Fibroblast of lung (primary cell): ENCODE measurements at regions not wholly inside any gene's neighbourhood (a gene's known extent, or its start where the extent isn't known, plus 50 kb on each side); places are given as distances from the start of the nearest gene placed in this dataset.

Experiments
- DNase-seq, 2 donors: peaks; one replicate each; pipeline versions ENCODE4 v3.0.0 to v3.0.0-alpha.2; 2010; ENCODE audit warnings: low read depth in 2 of 2
- H2AFZ ChIP-seq: 2 replicates; pipeline ENCODE4 v1.5.1; 2012; ENCODE audit warnings: low read length, control low read depth, inconsistent platforms
- H3K27ac ChIP-seq: 2 replicates; pipeline ENCODE4 v1.5.1; 2011; ENCODE audit warnings: low read length, control low read depth; ENCODE audit not compliant: insufficient read depth
- H3K27me3 ChIP-seq: 2 replicates; pipeline ENCODE4 v1.5.1; 2011; ENCODE audit warnings: mild to moderate bottlenecking, low read length; ENCODE audit not compliant: control insufficient read depth, insufficient read depth
- H3K36me3 ChIP-seq: 2 replicates; pipeline ENCODE4 v1.5.1; 2011; ENCODE audit warnings: low read length; ENCODE audit not compliant: control insufficient read depth, insufficient read depth
- H3K4me1 ChIP-seq: 2 replicates; pipeline ENCODE4 v1.5.1; 2011; ENCODE audit warnings: low read length; ENCODE audit not compliant: control insufficient read depth, insufficient read depth; ENCODE audit errors: extremely low read depth
- H3K4me2 ChIP-seq: 2 replicates; pipeline ENCODE4 v1.5.1; 2011; ENCODE audit warnings: low read length, control low read depth; ENCODE audit not compliant: insufficient read depth; ENCODE audit errors: extremely low read depth
- H3K4me3 ChIP-seq, 4 experiments: fragments of 200-600 bp in 1 of 4; sonication (generic) in 1 of 4; replicated peaks in 1 of 4; 2 replicates each; pipeline ENCODE4 v1.5.1; 2011 to 2016; ENCODE audit warnings: low read length in 4 of 4, low read depth in 3 of 4, mild to moderate bottlenecking in 3 of 4, control low read depth in 2 of 4, inconsistent platforms in 1 of 4, mixed read lengths in 1 of 4; ENCODE audit not compliant: insufficient read depth in 1 of 4; ENCODE audit errors: control extremely low read depth in 1 of 4
- H3K79me2 ChIP-seq: 2 replicates; pipeline ENCODE4 v1.5.1; 2012; ENCODE audit warnings: mild to moderate bottlenecking, low read length, inconsistent platforms; ENCODE audit not compliant: control insufficient read depth, insufficient read depth
- H3K9ac ChIP-seq: 2 replicates; pipeline ENCODE4 v1.5.1; 2011; ENCODE audit warnings: mild to moderate bottlenecking, low read length, control low read depth; ENCODE audit not compliant: insufficient read depth
- H3K9me3 ChIP-seq: 2 replicates; pipeline ENCODE4 v1.5.1; 2012; ENCODE audit warnings: low read depth, low read length; ENCODE audit not compliant: control insufficient read depth, insufficient read depth
- H4K20me1 ChIP-seq: 2 replicates; pipeline ENCODE4 v1.5.1; 2011; ENCODE audit warnings: low read length; ENCODE audit not compliant: control insufficient read depth, insufficient read depth; ENCODE audit errors: extremely low read depth
- EZH2 ChIP-seq: IDR thresholded peaks from 2 replicates; pipeline ENCODE4 v1.5.1; 2012; ENCODE audit warnings: low read length, control low read depth, mild to moderate bottlenecking; ENCODE audit errors: missing control alignments
- TF ChIP-seq, protein P1 (sequence below), 2 donors: IDR thresholded peaks in 1 of 2; conservative IDR thresholded peaks in 1 of 2; 1 replicate in 1 of 2; 2 replicates in 1 of 2; pipeline ENCODE4 v1.5.1; 2011 to 2012; ENCODE audit warnings: low read length in 2 of 2, control low read depth in 1 of 2, inconsistent platforms in 1 of 2, low read depth in 1 of 2, mild to moderate bottlenecking in 1 of 2

GRCh38 chr5:38657020-38657419, 100.6 kb upstream of the LIFR start:
- Histone ChIP-seq H4K20me1 (no peaks in the 10 kb centered on the region), H3K4me2 (no peak overlapping the region), H3K79me2 (no peaks in the 10 kb centered on the region), H3K27me3 (peaks cover 2% of the 10 kb centered on the region), H3K9me3 (no peaks in the 10 kb centered on the region), H3K4me3 (no peak overlapping the region), H3K4me1 (no peaks in the 10 kb centered on the region), H3K27ac (no peak overlapping the region), H2AFZ (no peak overlapping the region), H3K36me3 (no peaks in the 10 kb centered on the region), H3K9ac (no peak overlapping the region)
- DNase-seq = no peak
- TF ChIP-seq EZH2 = no peak
- TF ChIP-seq, protein P1, sequence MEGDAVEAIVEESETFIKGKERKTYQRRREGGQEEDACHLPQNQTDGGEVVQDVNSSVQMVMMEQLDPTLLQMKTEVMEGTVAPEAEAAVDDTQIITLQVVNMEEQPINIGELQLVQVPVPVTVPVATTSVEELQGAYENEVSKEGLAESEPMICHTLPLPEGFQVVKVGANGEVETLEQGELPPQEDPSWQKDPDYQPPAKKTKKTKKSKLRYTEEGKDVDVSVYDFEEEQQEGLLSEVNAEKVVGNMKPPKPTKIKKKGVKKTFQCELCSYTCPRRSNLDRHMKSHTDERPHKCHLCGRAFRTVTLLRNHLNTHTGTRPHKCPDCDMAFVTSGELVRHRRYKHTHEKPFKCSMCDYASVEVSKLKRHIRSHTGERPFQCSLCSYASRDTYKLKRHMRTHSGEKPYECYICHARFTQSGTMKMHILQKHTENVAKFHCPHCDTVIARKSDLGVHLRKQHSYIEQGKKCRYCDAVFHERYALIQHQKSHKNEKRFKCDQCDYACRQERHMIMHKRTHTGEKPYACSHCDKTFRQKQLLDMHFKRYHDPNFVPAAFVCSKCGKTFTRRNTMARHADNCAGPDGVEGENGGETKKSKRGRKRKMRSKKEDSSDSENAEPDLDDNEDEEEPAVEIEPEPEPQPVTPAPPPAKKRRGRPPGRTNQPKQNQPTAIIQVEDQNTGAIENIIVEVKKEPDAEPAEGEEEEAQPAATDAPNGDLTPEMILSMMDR (conservative IDR thresholded peaks at IDR 0.05 in 1 of 2, IDR thresholded peaks at IDR 0.05 in 1 of 2; ENCODE audit: low read depth in 1 of 2, low read length in 2 of 2) = no peak

- no peak for DNase-seq
- Histone ChIP-seq H4K20me1 (no peaks in the 10 kb centered on the region), H3K4me3 (no peak overlapping the region), H3K9me3 (no peaks in the 10 kb centered on the region), H3K9ac (no peak overlapping the region), H3K36me3 (no peaks in the 10 kb centered on the region), H2AFZ (no peak overlapping the region), H3K27me3 (peaks cover 2% of the 10 kb centered on the region), H3K4me1 (no peaks in the 10 kb centered on the region), H3K79me2 (no peaks in the 10 kb centered on the region), H3K4me2 (no peak overlapping the region), H3K27ac (no peak overlapping the region)
- no peak for TF ChIP-seq EZH2
Measured at GRCh38 chr5:38660194-38660668, 103.8 kb upstream of the LIFR start.

GRCh38 chr5:38662090-38662489, 105.6 kb upstream of the LIFR start:
- no peak overlapping the region for H3K4me2 ChIP-seq
- no peaks in the 10 kb centered on the region for H3K4me1 ChIP-seq
- no peak overlapping the region for H2AFZ ChIP-seq
- H3K27me3 ChIP-seq = no peaks in the 10 kb centered on the region
- no peaks in the 10 kb centered on the region for H3K79me2 ChIP-seq
- H3K27ac ChIP-seq = no peak overlapping the region
- no peaks in the 10 kb centered on the region for H3K9me3 ChIP-seq
- no peak overlapping the region for H3K4me3 ChIP-seq
- DNase-seq = no peak
- no peaks in the 10 kb centered on the region for H3K36me3 ChIP-seq
- H3K9ac ChIP-seq = no peak overlapping the region
- no peaks in the 10 kb centered on the region for H4K20me1 ChIP-seq
- TF ChIP-seq EZH2 = no peak
- TF ChIP-seq, protein P1 (conservative IDR thresholded peaks at IDR 0.05 in 1 of 2, IDR thresholded peaks at IDR 0.05 in 1 of 2; ENCODE audit: low read depth in 1 of 2, low read length in 2 of 2) = no peak
